CD4-positive, alpha-beta T cell treated with Interleukin-4 for 1 hour (primary cell): ENCODE measurements at regions not wholly inside any gene's neighbourhood (a gene's known extent, or its start where the extent isn't known, plus 50 kb on each side); places are given as distances from the start of the nearest gene placed in this dataset.

Source experiments
- DNase-seq, 2 donors: peaks; one replicate each; pipeline ENCODE4 v3.0.0-alpha.2; 2020 to 2022

- no peak for DNase-seq
Measured at GRCh38 chrX:9148615-9149399, 114.9 kb upstream of the FAM9B start.

- no peak for DNase-seq
Measured at GRCh38 chrX:9149501-9150245, 115.7 kb upstream of the FAM9B start.

- no peak for DNase-seq
Measured at GRCh38 chrX:9151772-9152307, 117.9 kb upstream of the FAM9B start.

GRCh38 chrX:9153300-9153699 lies 119.4 kb upstream of the FAM9B start:
- DNase-seq = no peak

- no peak for DNase-seq
Measured at GRCh38 chrX:9158611-9159010, 124.7 kb upstream of the FAM9B start.

GRCh38 chrX:9160698-9161329 lies 126.9 kb upstream of the FAM9B start:
- DNase-seq = no peak

- no peak for DNase-seq
Measured at GRCh38 chrX:9162698-9163097, 128.8 kb upstream of the FAM9B start.

GRCh38 chrX:9163214-9163709 lies 129.3 kb upstream of the FAM9B start:
- no peak for DNase-seq

- no peak for DNase-seq
Measured at GRCh38 chrX:9164086-9164485, 130.2 kb upstream of the FAM9B start.

GRCh38 chrX:9164533-9165426 lies 130.9 kb upstream of the FAM9B start:
- no peak for DNase-seq

- DNase-seq = no peak
Measured at GRCh38 chrX:9166584-9166944, 132.6 kb upstream of the FAM9B start.

GRCh38 chrX:9171841-9172463 lies 138.0 kb upstream of the FAM9B start:
- DNase-seq = no peak

- no peak for DNase-seq
Measured at GRCh38 chrX:9172464-9172850, 138.5 kb upstream of the FAM9B start.

GRCh38 chrX:9180623-9181022 lies 146.7 kb upstream of the FAM9B start:
- no peak for DNase-seq

- DNase-seq = no peak
Measured at GRCh38 chrX:9182041-9182440, 148.1 kb upstream of the FAM9B start.

GRCh38 chrX:9183481-9183880 lies 149.6 kb upstream of the FAM9B start:
- DNase-seq = no peak

GRCh38 chrX:9184211-9184610 lies 150.3 kb upstream of the FAM9B start:
- DNase-seq = no peak

- no peak for DNase-seq
Measured at GRCh38 chrX:9188117-9188516, 154.2 kb upstream of the FAM9B start.

GRCh38 chrX:9189286-9189685 lies 155.4 kb upstream of the FAM9B start:
- no peak for DNase-seq

- DNase-seq = no peak
Measured at GRCh38 chrX:9191392-9191791, 157.5 kb upstream of the FAM9B start.

GRCh38 chrX:9195199-9195880 lies 161.4 kb upstream of the FAM9B start:
- DNase-seq = no peak
